ENCODE measurements at regions not wholly inside any gene's neighbourhood (a gene's known extent, or its start where the extent isn't known, plus 50 kb on each side); places are given as distances from the start of the nearest gene placed in this dataset.

- TF ChIP-seq PATZ1 (CRISPR knock-in tag; IDR thresholded peaks at IDR 0.05) (peak; percentile 84), ZBTB34 (CRISPR knock-in tag; IDR thresholded peaks at IDR 0.05) (peak; percentile 42; the same call in 1 of the 2 replicates), ZBTB4 (CRISPR knock-in tag; IDR thresholded peaks at IDR 0.05; ENCODE audit: borderline replicate concordance) (no peak), ZMYM4 (CRISPR knock-in tag; IDR thresholded peaks at IDR 0.05) (peak; percentile 85), EHMT2 (IDR thresholded peaks at IDR 0.05; ENCODE audit: borderline replicate concordance, low read depth, low read length) (no peak), ZEB1 (IDR thresholded peaks at IDR 0.05; ENCODE audit: insufficient replicate concordance, low read depth) (no peak), SIX4 (CRISPR knock-in tag; IDR thresholded peaks at IDR 0.05) (0 out of 2 replicates have a peak, but pooled peaks have one; percentile 34), BORCS8-MEF2B (CRISPR knock-in tag; IDR thresholded peaks at IDR 0.05) (peak; percentile 64; the same call in 1 of the 2 replicates), PITX1 (CRISPR knock-in tag; IDR thresholded peaks at IDR 0.05) (peak; percentile 87; the same call in 1 of the 2 replicates), ARNT2 (CRISPR knock-in tag; IDR thresholded peaks at IDR 0.05; ENCODE audit: low read depth) (no peak), ZNF543 (CRISPR knock-in tag; IDR thresholded peaks at IDR 0.05) (no peak), ZNF770 (CRISPR knock-in tag; IDR thresholded peaks at IDR 0.05) (peak; percentile 100), SMAD1 (CRISPR knock-in tag; IDR thresholded peaks at IDR 0.05; ENCODE audit: borderline replicate concordance, low read depth) (peak; percentile 31; the same call in 1 of the 2 replicates), ZNF17 (CRISPR knock-in tag; IDR thresholded peaks at IDR 0.05) (no peak), ZNF580 (CRISPR knock-in tag; IDR thresholded peaks at IDR 0.05; ENCODE audit: borderline replicate concordance, low read depth) (peak; percentile 58; the same call in 1 of the 2 replicates), ZNF577 (CRISPR knock-in tag; IDR thresholded peaks at IDR 0.05; ENCODE audit: borderline replicate concordance, low read depth) (no peak), ZMYM3 (CRISPR knock-in tag; IDR thresholded peaks at IDR 0.05) (peak; percentile 100)
These were observed 122.3 kb upstream of the CIBAR2 start (continued) for GRCh38 chr16:85234310-85235204.
